DMS153 (cell line): ENCODE measurements at regions not wholly inside any gene's neighbourhood (a gene's known extent, or its start where the extent isn't known, plus 50 kb on each side); places are given as distances from the start of the nearest gene placed in this dataset.

ENCODE experiments used
- DNase-seq: peaks from one replicate; lab custom pipeline; 2025; lab: John Stamatoyannopoulos, UW

- no peak for DNase-seq
Observed at GRCh38 chr6:147715035-147715434, 206.5 kb downstream of the SAMD5 start.

DNA sequence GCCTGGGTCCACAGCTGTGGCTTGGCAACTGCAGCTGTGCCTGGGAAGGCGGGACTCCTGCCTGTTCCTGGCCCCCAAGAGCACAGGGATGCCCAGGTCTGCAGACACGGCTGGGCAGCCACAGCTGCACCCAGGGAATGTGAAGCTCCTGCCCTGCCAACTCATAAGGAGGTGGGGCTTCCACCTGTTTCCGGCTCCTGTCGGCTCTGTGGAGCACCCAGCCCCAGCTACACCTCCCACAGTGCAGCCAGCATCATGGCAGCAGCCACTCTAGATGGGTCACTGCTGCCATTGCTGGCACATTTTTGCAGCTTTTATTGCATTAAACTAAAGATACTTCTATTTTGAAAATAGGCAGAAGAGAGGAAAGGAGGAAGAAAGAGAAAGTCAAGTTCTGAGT is 207.9 kb downstream of the SAMD5 start:
- DNase-seq, result no peak

DNA sequence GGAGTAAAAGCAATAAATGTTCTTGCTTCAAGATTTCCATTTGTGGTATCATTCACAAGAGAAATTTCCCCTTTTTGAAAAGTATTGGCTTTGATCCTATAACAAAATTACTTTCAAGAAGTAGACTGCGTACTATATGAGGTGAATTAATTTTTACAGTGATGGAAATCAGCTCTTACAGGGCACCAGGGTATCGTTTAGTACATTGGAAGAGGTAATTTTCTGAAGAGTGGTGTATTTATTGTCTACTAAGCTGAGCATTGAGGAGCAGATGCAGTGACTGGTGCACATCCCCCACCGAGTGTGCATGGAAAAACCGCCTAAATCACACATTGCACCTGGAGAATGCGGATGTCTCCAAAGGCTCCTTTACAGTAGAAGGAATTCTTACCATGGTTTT is 209.5 kb downstream of the SAMD5 start:
- no peak for DNase-seq

GRCh38 chr6:147722158-147722557 is 213.7 kb downstream of the SAMD5 start:
- no peak for DNase-seq

GRCh38 chr6:147724454-147724853 is 216.0 kb downstream of the SAMD5 start:
- no peak for DNase-seq

- DNase-seq, result no peak
Observed at GRCh38 chr6:147726342-147726741, 217.9 kb downstream of the SAMD5 start.

GRCh38 chr6:147728903-147729302 is 220.4 kb downstream of the SAMD5 start:
- no peak for DNase-seq

- DNase-seq, result no peak
Observed at GRCh38 chr6:147733686-147734085, 225.2 kb downstream of the SAMD5 start.

DNA sequence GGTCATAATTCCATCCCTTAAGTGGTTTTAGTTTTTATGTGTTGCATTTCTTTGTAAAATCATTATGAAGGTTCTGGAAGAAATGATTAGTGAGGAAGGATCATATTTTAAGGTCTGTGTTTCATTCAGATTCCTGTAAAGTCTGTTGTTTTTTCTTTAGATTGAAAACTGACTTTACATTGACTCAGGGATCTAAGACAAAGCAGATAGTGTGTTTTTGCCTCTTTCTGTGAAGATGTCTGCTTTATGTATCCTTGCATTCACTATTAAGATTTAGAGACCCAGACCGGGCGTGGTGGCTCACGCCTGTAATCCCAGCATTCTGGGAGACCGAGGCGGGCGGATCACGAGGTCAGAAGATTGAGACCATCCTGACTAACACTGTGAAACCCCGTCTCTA is 225.7 kb downstream of the SAMD5 start:
- DNase-seq, result no peak

DNA sequence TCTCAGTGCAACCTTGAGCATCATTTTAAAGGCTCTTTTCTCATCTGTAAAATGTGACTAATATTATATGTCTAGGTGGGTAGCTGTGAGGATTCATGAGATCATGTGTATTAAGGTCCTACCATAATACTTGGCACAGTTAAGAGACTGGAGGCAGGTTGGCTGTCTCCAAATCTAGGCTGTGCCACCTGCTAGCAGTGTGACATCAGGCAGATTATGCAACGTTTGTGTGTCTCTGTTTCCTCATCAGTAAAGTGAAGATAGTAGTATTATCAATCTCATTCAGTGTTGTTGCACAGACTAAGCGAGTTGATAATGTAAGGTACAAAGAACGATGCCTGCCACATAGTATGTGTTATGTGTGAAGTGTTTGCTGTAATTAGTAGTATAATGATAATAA is 227.4 kb downstream of the SAMD5 start:
- DNase-seq, result no peak

GRCh38 chr6:147737115-147737514 is 228.6 kb downstream of the SAMD5 start:
- DNase-seq, result no peak

GRCh38 chr6:147738099-147738498 is 229.6 kb downstream of the SAMD5 start:
- DNase-seq, result no peak

DNA sequence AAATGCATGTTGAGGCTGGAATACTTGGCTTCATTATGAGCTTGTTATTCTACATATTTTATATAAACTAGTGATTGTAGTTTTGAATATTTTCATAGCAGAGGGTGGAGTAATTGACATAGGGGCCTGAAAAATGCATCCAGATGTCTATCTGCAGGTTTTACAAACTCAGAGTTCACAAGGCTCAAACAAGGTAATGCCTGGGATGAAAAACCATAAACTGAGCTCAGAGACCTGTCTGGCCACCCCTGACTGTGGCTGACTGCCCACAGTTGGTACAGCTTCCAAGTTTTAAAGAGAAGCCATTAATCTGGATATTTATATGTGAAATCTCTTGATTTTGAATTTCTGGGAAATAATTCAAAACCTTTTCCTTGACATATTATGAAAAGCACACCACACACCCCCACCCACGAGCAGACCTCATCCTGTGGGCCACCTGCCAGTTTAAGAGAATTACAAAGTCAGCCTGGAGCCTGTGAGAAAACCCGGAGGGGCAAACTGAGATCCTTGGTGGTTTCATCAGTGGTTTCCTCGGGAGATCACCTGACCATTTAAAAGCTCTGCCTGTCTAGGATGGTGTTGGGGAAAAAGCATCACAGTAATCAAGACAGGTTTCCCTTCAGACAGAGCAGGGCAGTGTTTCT is 230.1 kb downstream of the SAMD5 start:
- no peak for DNase-seq

- no peak for DNase-seq
Observed at GRCh38 chr6:147740326-147740725, 231.8 kb downstream of the SAMD5 start.

GRCh38 chr6:147740916-147741315 is 232.4 kb downstream of the SAMD5 start:
- DNase-seq, result no peak

GRCh38 chr6:147741389-147741788 is 232.9 kb downstream of the SAMD5 start:
- peak; percentile 59 for DNase-seq

GRCh38 chr6:147742440-147742839 is 233.9 kb downstream of the SAMD5 start:
- DNase-seq, result no peak

DNA sequence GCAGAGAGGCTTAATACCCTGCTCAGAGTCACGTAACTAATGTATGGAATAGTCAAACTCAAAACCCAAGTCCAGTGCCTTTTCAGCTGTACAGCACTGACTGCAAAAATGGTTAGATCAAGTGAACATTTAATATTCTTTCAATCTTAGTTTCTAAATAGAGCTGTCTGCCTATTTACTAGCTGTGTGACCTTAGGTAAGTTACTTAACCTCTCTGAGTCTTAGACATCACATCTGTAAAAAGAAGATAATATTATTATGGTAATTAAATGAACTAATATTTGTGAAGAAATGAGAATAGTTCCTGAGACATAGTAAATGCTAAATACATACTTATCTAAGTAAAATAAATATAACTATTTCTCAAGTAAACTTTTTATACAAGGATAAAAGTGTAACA is 235.5 kb downstream of the SAMD5 start:
- no peak for DNase-seq

DNA sequence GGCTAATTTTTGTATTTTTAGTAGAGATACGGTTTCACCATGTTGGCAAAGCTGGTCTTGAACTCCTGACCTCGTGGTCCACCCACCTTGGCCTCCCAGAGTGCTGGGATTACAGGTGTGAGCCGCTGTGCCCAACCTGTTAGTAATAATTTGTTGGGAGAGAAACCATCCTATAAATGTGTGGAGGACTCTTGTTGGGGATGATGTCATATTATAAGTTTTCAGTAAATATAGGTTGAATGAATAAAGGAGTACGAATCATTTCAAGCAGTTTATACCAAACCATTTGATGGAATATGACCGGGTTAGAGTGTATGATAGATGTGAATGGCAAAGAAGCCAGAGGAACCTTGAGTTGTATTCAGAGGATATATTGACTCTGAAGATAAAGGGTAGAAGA is 240.8 kb downstream of the SAMD5 start:
- DNase-seq, result no peak

GRCh38 chr6:147750413-147750812 is 241.9 kb downstream of the SAMD5 start:
- peak; percentile 53 for DNase-seq

DNA sequence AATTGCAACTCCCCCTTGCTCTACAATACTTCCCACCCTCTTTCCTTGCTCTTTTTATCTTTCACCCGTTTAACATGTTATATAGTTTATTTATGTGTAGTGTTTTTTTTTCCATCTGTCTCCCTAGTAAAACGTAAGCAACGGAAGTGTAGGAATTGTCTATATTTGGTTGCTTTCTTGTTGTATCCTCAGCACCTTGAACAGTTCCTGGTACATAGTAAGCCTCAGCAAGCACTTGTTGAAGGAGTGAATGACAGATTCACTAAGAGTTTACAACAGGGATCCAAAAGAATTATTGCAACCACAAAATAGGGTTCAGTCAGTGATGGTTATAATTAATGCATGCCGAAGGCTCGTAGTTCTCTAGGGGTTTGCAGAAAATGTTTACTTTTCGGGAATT is 242.7 kb downstream of the SAMD5 start:
- no peak for DNase-seq

GRCh38 chr6:147752689-147753403 is 244.4 kb downstream of the SAMD5 start:
- DNase-seq, result no peak

GRCh38 chr6:147755999-147756398 is 247.5 kb downstream of the SAMD5 start:
- no peak for DNase-seq

DNA sequence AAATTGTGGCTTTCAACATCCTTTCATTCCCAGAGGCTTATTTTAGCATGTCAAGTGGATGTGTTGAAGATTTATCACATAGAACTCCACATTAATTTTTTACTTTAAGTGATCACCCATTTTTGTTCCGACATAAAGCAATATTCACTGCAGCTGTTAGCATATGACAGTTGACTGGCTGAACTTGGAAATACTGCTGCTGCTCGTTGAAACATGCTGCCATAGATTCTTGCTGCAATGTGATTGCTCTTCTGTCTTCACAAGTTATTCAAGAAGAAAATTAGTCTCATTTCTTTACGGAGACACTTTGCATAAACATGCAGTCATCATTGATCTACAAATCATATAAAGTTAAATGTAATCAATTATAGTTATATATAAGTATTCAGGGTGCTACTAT is 248.4 kb downstream of the SAMD5 start:
- no peak for DNase-seq
